ENCODE measurements at regions not wholly inside any gene's neighbourhood (a gene's known extent, or its start where the extent isn't known, plus 50 kb on each side); places are given as distances from the start of the nearest gene placed in this dataset.

GRCh38 chr20:5442101-5442500 is 125.3 kb upstream of the PROKR2 start:
- H3K18ac ChIP-seq (ENCODE audit: insufficient read length, low read depth, low read length), result no peak overlapping the region
- H2AFZ ChIP-seq (ENCODE audit: low read length), result no peak overlapping the region
- H4K91ac ChIP-seq (ENCODE audit: insufficient read length, low read depth, low read length), result no peak overlapping the region
- DNase-seq, result no peak
- no peaks in the 10 kb centered on the region for H3K23me2 ChIP-seq (ENCODE audit: insufficient read length, low read depth, low read length, poor library complexity, severe bottlenecking)
- H4K8ac ChIP-seq (replicated peaks; ENCODE audit: insufficient read length, low read depth, low read length), result no peak overlapping the region
- H3K9ac ChIP-seq (ENCODE audit: extremely low read depth, insufficient read length, low read length), result no peak overlapping the region
- H4K5ac ChIP-seq (ENCODE audit: insufficient read length, low read depth, low read length), result no peak overlapping the region
- Mint-ChIP-seq H3K9me3 (peaks cover 0 to 4% of the 10 kb centered on the region in 2 experiments; a peak in 2 of 5 replicates), H3K27ac (no peak overlapping the region), H3K27me3 (ENCODE audit: low read depth) (peaks cover 9% of the 10 kb centered on the region), H3K4me3 (no peak overlapping the region), H3K4me1 (no peaks in the 10 kb centered on the region), H3K36me3 (ENCODE audit: insufficient read depth in 1 of 3, low read depth in 3 of 3) (no peaks in the 10 kb centered on the region)
- no peak overlapping the region for H3K56ac ChIP-seq (ENCODE audit: insufficient read length, low read depth, low read length)
- no peaks in the 10 kb centered on the region for H4K20me1 ChIP-seq (ENCODE audit: control insufficient read depth, insufficient read depth, insufficient read length)
- no peak overlapping the region for H3K4me2 ChIP-seq (ENCODE audit: insufficient read depth, insufficient read length, low read length)
- no peaks in the 10 kb centered on the region for H3K79me2 ChIP-seq (ENCODE audit: insufficient read depth, low read length)
- no peaks in the 10 kb centered on the region for H3K79me1 ChIP-seq (ENCODE audit: insufficient read depth, low read depth, low read length, poor library complexity, severe bottlenecking)
- no peaks in the 10 kb centered on the region; the same call in 1 of the 2 replicates for H3K4me1 ChIP-seq (ENCODE audit: insufficient read depth, low read length)
- H3K27ac ChIP-seq (ENCODE audit: insufficient read length, low read depth, low read length), result no peak overlapping the region
- H2BK5ac ChIP-seq (ENCODE audit: insufficient read length, low read length), result no peak overlapping the region
- WGBS (ENCODE audit: extremely low coverage, insufficient read length, low lambda C conversion rate), result no CpG with 5 or more reads among the region's 5 CpGs
- no peak overlapping the region for H2BK15ac ChIP-seq (ENCODE audit: low read depth, low read length)
- H3T11ph ChIP-seq (ENCODE audit: low read length), result no peak overlapping the region
- no peak overlapping the region for H3K23ac ChIP-seq (ENCODE audit: insufficient read length, low read depth, low read length)
- TF ChIP-seq CTCF (conservative IDR thresholded peaks at IDR 0.05), result no peak
- H3K9me3 ChIP-seq (ENCODE audit: control insufficient read depth, low read depth, low read length), result no peaks in the 10 kb centered on the region
- no peak overlapping the region for H2BK12ac ChIP-seq (ENCODE audit: insufficient read length, low read depth, low read length)
- H2BK20ac ChIP-seq (ENCODE audit: low read depth, low read length, poor library complexity, severe bottlenecking), result no peak overlapping the region
- no peaks in the 10 kb centered on the region for H3K27me3 ChIP-seq (ENCODE audit: insufficient read depth, low read length)
- no peak overlapping the region for H2AK5ac ChIP-seq (ENCODE audit: insufficient read length, low read length)
- H3K14ac ChIP-seq (ENCODE audit: insufficient read depth, low read length), result no peak overlapping the region
- no peak overlapping the region for H3K4ac ChIP-seq (ENCODE audit: low read depth, low read length)
- H2BK120ac ChIP-seq (ENCODE audit: low read depth, low read length, poor library complexity, severe bottlenecking), result no peak overlapping the region

Data from H9 (cell line).